IPS-18a (cell line): ENCODE measurements at regions not wholly inside any gene's neighbourhood (a gene's known extent, or its start where the extent isn't known, plus 50 kb on each side); places are given as distances from the start of the nearest gene placed in this dataset.

Experiments used
- H3K27ac ChIP-seq: one replicate; pipeline ENCODE4 v1.5.1; 2013; ENCODE audit warnings: low read length
- H3K27me3 ChIP-seq: one replicate; pipeline ENCODE4 v1.6.1; 2013; ENCODE audit warnings: mild to moderate bottlenecking, low read length; ENCODE audit not compliant: control insufficient read depth, insufficient read depth
- H3K36me3 ChIP-seq: one replicate; pipeline ENCODE4 v1.6.1; 2013; ENCODE audit warnings: low read depth, low read length; ENCODE audit not compliant: control insufficient read depth
- H3K4me1 ChIP-seq: one replicate; pipeline ENCODE4 v1.6.1; 2013; ENCODE audit warnings: low read depth, low read length; ENCODE audit not compliant: control insufficient read depth
- H3K4me3 ChIP-seq: one replicate; pipeline ENCODE4 v1.5.1; 2013; ENCODE audit warnings: low read length
- H3K9ac ChIP-seq: one replicate; pipeline ENCODE4 v1.6.1; 2013; ENCODE audit warnings: mild to moderate bottlenecking, low read length, moderate library complexity
- H3K9me3 ChIP-seq: one replicate; pipeline ENCODE4 v1.6.1; 2013; ENCODE audit warnings: low read depth, low read length; ENCODE audit not compliant: control insufficient read depth

- no peaks in the 10 kb centered on the region for H3K9me3 ChIP-seq
- peak overlapping the region; percentile 69 for H3K4me3 ChIP-seq
- H3K4me1 ChIP-seq = peaks cover 30% of the 10 kb centered on the region
- no peak overlapping the region for H3K27ac ChIP-seq
- peaks cover 66% of the 10 kb centered on the region for H3K27me3 ChIP-seq
- peak overlapping the region; percentile 63 for H3K9ac ChIP-seq
- no peaks in the 10 kb centered on the region for H3K36me3 ChIP-seq
Measured at GRCh38 chr14:73787486-73788316, 63.9 kb upstream of the PTGR2 start.

- Histone ChIP-seq H3K27ac (no peak overlapping the region), H3K9ac (peak overlapping the region; percentile 63), H3K36me3 (no peaks in the 10 kb centered on the region), H3K9me3 (no peaks in the 10 kb centered on the region), H3K4me3 (peak overlapping the region; percentile 69), H3K4me1 (peaks cover 30% of the 10 kb centered on the region), H3K27me3 (peaks cover 74% of the 10 kb centered on the region)
Measured at GRCh38 chr14:73786636-73787485, 64.8 kb upstream of the PTGR2 start.

- Histone ChIP-seq H3K4me1 (peaks cover 30% of the 10 kb centered on the region), H3K27ac (no peak overlapping the region), H3K27me3 (peaks cover 76% of the 10 kb centered on the region)
Measured at GRCh38 chr14:73785834-73786635, 65.6 kb upstream of the PTGR2 start.

GRCh38 chr14:73785336-73785833 is 66.2 kb upstream of the PTGR2 start:
- H3K4me3 ChIP-seq = peak overlapping the region; percentile 69

More at GRCh38 chr14:73785834-73786635, 65.6 kb upstream of the PTGR2 start:
- no peaks in the 10 kb centered on the region for H3K36me3 ChIP-seq
- H3K9me3 ChIP-seq = no peaks in the 10 kb centered on the region
- H3K9ac ChIP-seq = peak overlapping the region; percentile 35
- H3K4me3 ChIP-seq = peak overlapping the region; percentile 69

GRCh38 chr14:73784988-73785313 is 66.7 kb upstream of the PTGR2 start:
- Histone ChIP-seq H3K4me3 (no peak overlapping the region), H3K27me3 (peaks cover 76% of the 10 kb centered on the region), H3K9me3 (no peaks in the 10 kb centered on the region), H3K4me1 (peaks cover 30% of the 10 kb centered on the region), H3K36me3 (no peaks in the 10 kb centered on the region), H3K27ac (no peak overlapping the region), H3K9ac (no peak overlapping the region)

More at GRCh38 chr14:73785336-73785833, 66.2 kb upstream of the PTGR2 start:
- H3K9me3 ChIP-seq = no peaks in the 10 kb centered on the region
- no peak overlapping the region for H3K27ac ChIP-seq
- no peaks in the 10 kb centered on the region for H3K36me3 ChIP-seq
- peaks cover 76% of the 10 kb centered on the region for H3K27me3 ChIP-seq
- H3K4me1 ChIP-seq = peaks cover 30% of the 10 kb centered on the region
- H3K9ac ChIP-seq = peak overlapping the region; percentile 35

- no peaks in the 10 kb centered on the region for H3K9me3 ChIP-seq
- H3K36me3 ChIP-seq = no peaks in the 10 kb centered on the region
- peaks cover 30% of the 10 kb centered on the region for H3K4me1 ChIP-seq
- no peak overlapping the region for H3K4me3 ChIP-seq
- peaks cover 70% of the 10 kb centered on the region for H3K27me3 ChIP-seq
- no peak overlapping the region for H3K27ac ChIP-seq
- no peak overlapping the region for H3K9ac ChIP-seq
Measured at GRCh38 chr14:73784181-73784987, 67.2 kb upstream of the PTGR2 start.

- no peak overlapping the region for H3K9ac ChIP-seq
- H3K4me1 ChIP-seq = peaks cover 30% of the 10 kb centered on the region
- H3K27me3 ChIP-seq = peaks cover 58% of the 10 kb centered on the region
- H3K9me3 ChIP-seq = no peaks in the 10 kb centered on the region
- H3K27ac ChIP-seq = no peak overlapping the region
- no peaks in the 10 kb centered on the region for H3K36me3 ChIP-seq
- H3K4me3 ChIP-seq = no peak overlapping the region
Measured at GRCh38 chr14:73783107-73783727, 68.4 kb upstream of the PTGR2 start.

GRCh38 chr14:73782623-73783022 is 68.4 kb upstream of the PNMA1 start:
- Histone ChIP-seq H3K4me1 (peaks cover 25% of the 10 kb centered on the region), H3K4me3 (no peak overlapping the region), H3K36me3 (no peaks in the 10 kb centered on the region), H3K9ac (no peak overlapping the region), H3K9me3 (no peaks in the 10 kb centered on the region), H3K27me3 (peaks cover 52% of the 10 kb centered on the region), H3K27ac (no peak overlapping the region)

GRCh38 chr14:73780896-73781295 is 66.7 kb upstream of the PNMA1 start:
- Histone ChIP-seq H3K4me3 (no peak overlapping the region), H3K27me3 (peaks cover 42% of the 10 kb centered on the region), H3K9me3 (no peaks in the 10 kb centered on the region), H3K9ac (no peak overlapping the region), H3K36me3 (no peaks in the 10 kb centered on the region), H3K4me1 (peaks cover 23% of the 10 kb centered on the region), H3K27ac (no peak overlapping the region)

GRCh38 chr14:73780391-73780790 is 66.2 kb upstream of the PNMA1 start:
- H3K27ac ChIP-seq = no peak overlapping the region
- H3K36me3 ChIP-seq = no peaks in the 10 kb centered on the region
- peaks cover 18% of the 10 kb centered on the region for H3K4me1 ChIP-seq
- H3K27me3 ChIP-seq = peaks cover 37% of the 10 kb centered on the region
- no peaks in the 10 kb centered on the region for H3K9me3 ChIP-seq
- H3K4me3 ChIP-seq = no peak overlapping the region
- no peak overlapping the region for H3K9ac ChIP-seq
